A673 (cell line): ENCODE measurements at regions not wholly inside any gene's neighbourhood (a gene's known extent, or its start where the extent isn't known, plus 50 kb on each side); places are given as distances from the start of the nearest gene placed in this dataset.

Experiments
- CTCF ChIP-seq: fragments of 300-800, 200-600 bp; sonication (generic); conservative IDR thresholded peaks from 2 replicates; pipeline ENCODE4 v1.5.1; 2017; ENCODE audit warnings: low read depth, mild to moderate bottlenecking, antibody characterized with exemption, low read length, moderate library complexity, mixed read lengths
- EZH2 ChIP-seq: fragments of 200-600 bp; sonication (generic); IDR thresholded peaks from 2 replicates; pipeline ENCODE4 v1.6.1; 2017; ENCODE audit warnings: borderline replicate concordance, low read depth, mild to moderate bottlenecking, mixed read lengths, antibody characterized with exemption, low read length; ENCODE audit not compliant: poor library complexity, severe bottlenecking

- TF ChIP-seq CTCF (no peak), EZH2 (no peak)
These were observed 51.4 kb upstream of the IL1R1 start for GRCh38 chr2:102091121-102091520.
